CD4-positive, alpha-beta T cell treated with Interleukin-6 at 100 ng/mL for 8 hours (primary cell): ENCODE measurements at regions not wholly inside any gene's neighbourhood (a gene's known extent, or its start where the extent isn't known, plus 50 kb on each side); places are given as distances from the start of the nearest gene placed in this dataset.
"Not testable (repeated sequence)": the region's sequence is repeated elsewhere in the genome, so short reads cannot be mapped to it uniquely, and the experiment has no call there.

ENCODE experiments used
- DNase-seq: peaks from one replicate; pipeline ENCODE4 v3.0.0-alpha.2; 2020; ENCODE audit warnings: mixed read lengths, low spot score

DNA sequence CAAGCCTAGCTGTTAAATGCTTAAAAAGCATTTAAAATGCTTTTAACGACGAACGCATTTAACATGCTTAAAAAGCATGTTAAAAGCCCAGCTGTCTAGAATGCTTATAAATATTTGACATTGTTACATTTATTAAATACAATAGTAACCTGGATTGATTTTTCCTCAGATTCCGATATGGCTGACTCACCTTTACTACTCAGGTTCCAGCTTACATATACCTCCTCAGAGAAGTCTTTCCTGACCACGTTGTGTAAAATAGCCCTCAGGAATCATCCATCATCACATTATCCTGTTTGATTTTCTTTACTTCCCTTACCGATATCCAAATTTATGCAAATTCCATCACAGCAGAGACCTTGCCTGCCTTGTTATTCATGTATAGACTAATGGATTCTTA, 51.4 kb downstream of the SLC41A2 start:
- no peak for DNase-seq

- not testable (repeated sequence) for DNase-seq
Observed at GRCh38 chr12:104905446-104905845, 52.6 kb downstream of the SLC41A2 start.

DNA sequence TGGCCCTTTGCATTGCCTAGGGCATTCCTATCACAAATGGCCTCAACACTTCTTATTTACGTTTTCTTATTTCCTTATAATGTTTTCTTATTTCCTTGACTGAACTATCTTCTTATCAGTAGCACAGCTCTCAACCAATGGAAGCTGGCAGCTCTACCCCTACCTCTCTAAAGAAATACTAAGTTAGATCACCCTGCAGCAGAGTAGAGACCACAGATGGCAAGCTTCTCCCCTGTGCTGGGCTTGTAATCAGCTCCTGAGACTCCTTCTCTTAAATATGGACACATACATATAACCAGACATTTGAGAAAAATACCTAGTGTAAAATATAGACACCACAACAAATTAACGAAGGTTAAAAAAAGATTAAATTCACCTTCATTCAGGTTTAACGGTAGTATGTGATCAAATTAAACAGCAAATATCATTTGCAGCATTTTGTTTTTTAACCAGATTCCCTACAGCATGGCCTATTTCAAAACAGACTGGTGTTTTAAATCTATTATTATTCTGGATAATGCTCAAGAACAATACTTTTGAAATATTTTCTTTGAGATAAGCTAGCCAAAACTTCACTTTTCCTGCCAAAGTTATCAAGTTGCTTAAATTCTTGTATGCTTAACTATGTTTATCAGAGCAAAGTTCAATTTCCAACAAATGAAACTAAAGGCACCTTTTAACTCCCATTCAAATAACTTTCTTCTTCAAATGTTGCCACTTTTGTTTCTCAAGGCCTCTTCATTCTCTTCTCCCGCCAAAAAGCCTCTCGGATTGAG, 54.3 kb downstream of the SLC41A2 start:
- no peak for DNase-seq

- DNase-seq: no peak
Observed at GRCh38 chr12:104902125-104902524, 56.0 kb downstream of the SLC41A2 start.

- no peak for DNase-seq
Observed at GRCh38 chr12:104896710-104897109, 61.4 kb downstream of the SLC41A2 start.

- DNase-seq: no peak
Observed at GRCh38 chr12:104896146-104896545, 61.9 kb downstream of the SLC41A2 start.

DNA sequence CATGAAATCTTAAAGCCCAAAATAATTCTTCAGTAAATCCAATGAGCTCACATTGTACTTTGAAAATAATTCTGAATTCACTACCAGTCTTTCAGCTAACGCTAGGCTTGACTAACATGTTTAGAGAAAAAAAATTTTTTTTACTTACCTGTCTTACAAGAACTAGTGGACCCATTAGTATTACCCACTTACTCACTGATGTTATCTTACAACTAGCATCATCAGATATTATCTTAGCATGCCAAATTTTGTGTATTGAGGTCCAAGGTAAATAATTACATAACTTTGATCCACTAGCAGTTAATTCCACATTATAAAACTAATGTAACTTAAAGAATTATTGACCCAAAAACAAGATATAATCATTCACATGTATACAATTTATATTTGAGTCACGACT, 62.7 kb downstream of the SLC41A2 start:
- DNase-seq: no peak

- no peak for DNase-seq
Observed at GRCh38 chr12:104890476-104891096, 67.5 kb downstream of the SLC41A2 start.

- no peak for DNase-seq
Observed at GRCh38 chr12:104889735-104890134, 68.4 kb downstream of the SLC41A2 start.

DNA sequence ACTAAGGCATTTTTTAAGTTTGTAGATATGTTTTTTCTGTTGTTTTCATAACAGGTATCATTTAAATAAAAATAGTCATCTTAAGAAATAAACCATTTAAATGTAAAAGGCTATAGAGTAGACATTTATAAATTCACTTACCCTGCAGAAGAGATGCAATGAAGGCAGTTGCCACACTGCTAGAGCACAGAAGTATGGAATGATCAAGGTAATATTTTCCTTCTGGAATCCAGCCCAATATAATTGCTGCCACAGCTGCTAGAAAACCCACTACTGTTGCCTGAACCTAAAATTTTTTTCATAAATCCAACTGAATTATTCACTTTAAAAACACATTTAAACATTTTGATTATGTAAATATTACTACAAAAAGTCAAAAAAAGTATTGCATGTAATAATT, 69.2 kb downstream of the SLC41A2 start:
- no peak for DNase-seq

DNA sequence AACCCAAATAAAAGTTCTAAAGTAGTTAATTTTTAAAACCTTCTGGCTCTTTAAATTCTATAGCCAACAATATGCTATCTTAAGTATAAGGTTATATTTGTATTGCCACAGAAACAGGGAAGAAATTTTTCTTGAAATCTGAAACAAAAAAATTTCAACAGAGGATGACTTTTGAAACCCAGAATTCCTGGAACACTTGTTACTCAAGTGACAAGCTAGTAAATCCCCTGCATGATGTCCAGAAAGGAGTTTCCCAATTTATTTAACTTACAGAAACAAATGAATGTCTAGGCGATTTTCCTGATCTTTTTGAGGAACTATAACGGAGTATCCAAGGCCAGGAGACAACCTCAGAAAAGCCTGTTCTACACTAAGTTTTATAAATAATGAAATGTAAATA, 69.6 kb downstream of the SLC41A2 start:
- DNase-seq: no peak

- DNase-seq: no peak
Observed at GRCh38 chr12:104887452-104887851, 70.6 kb downstream of the SLC41A2 start.

- DNase-seq: no peak
Observed at GRCh38 chr12:104886418-104887401, 71.4 kb downstream of the SLC41A2 start.

GRCh38 chr12:104878858-104879257, 79.2 kb downstream of the SLC41A2 start:
- DNase-seq: not testable (repeated sequence)

DNA sequence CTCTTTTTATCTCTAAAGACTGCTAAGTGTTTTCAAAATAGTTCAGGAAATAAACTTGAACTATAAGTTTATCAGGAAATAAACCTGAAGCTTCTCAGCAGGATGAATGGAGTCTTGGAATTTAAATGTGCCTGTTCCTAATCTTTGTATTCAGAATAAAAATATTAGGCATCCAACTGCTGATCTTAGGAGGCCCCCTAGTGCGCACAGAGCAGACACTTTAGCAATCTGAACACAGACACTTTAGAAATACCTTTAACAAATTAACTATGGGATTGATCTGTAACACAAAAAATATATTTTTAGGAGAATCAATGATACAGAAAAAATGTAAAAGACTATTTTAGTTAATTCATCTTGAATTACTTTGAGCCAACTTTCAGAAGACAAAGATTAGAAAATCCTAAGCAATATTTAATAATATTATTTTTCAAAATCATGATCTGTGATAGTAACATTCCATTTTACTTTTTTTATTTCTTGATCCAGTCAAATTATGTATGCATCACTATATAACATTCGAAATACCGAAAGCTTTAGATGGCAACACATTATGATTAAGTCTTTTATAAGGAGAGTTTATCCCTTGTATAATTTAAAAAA, 80.9 kb downstream of the SLC41A2 start:
- DNase-seq: peak; percentile 20

DNA sequence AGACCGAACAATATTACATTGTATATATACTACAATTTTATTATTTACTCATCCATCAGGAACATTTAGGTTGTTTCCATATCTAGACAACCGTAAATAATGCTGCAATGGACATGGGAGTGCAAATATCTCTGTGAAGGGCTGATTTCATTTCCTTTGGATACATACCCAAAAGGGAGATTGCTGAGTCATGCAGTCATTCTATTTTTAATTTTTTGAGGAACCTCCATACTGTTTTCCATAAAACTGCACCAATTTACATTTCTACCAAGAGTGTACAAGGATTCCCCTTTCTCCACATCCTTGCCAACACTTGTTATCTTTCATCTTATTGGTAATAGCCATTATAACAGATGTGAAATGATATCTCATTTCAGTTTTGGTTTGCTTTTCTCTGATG, 84.7 kb downstream of the SLC41A2 start:
- no peak for DNase-seq

- no peak for DNase-seq
Observed at GRCh38 chr12:104870797-104871196, 87.3 kb downstream of the SLC41A2 start.

DNA sequence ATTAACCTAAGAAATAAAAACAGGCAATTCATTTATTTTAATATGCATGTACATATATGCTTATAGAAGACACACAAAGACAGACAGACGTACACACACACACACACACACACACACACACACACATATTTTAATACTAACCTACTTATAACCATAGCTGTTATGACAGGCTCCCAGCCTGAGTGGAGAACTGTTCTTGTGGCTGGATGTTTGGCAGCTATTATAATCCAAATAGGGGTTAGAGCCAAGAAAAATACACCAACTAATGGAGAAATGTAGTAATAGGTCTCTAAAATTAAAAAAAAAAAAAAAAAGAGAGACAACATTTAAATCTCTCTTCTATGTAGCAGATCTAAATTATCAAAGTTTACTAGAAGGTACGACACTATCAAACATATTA, 91.8 kb downstream of the SLC41A2 start:
- DNase-seq: no peak

DNA sequence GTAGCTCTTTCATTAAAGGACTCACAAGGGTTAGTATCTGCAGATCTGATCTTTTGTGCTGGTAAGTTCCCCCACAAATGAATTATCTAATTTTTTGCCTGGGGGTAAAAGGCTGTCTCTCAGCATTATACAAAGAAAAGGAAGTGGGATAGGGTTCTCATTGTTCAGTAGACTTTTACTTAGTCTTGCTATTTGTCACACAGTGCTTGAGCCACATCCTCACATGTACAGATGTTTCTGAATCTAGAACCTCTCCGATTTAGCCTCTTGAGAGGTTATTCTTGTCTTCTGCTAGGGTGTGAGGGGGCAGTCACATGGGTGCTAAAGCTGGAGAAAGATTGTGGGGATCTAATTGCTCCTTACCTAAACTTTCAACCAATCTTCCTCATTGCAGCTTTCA, 93.0 kb downstream of the SLC41A2 start:
- DNase-seq: no peak

GRCh38 chr12:104864668-104865067, 93.4 kb downstream of the SLC41A2 start:
- DNase-seq: no peak

DNA sequence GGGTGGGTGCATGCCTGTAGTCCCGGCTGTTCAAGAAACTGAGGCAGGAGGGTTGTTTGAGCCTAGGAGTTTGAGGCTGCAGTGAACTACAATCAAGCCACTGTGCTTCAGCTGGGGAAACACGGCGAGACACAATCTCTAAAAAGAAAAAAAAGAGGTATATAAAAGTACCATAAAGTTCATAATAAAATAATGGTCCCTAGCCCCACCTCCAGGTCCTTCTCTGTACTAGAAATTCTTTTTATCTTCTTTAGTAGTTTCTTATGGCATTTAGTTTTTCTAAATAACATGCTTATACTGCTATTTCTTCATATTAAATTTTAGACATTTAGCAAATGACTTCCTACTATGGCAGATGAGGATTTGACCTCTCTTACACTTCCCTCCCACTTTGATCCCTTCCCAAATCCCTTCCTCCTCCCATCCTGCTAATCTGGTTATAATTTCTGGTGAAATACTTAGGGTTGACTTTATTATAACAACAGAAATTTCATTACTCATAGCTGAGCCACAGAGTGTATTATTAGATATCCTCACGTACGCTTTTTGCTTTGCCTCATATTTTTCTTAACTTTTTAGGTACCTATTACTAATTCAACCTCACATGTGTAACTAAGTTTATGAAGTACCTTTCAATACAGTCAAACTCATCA, 94.7 kb downstream of the SLC41A2 start:
- no peak for DNase-seq
